ENCODE measurements at regions not wholly inside any gene's neighbourhood (a gene's known extent, or its start where the extent isn't known, plus 50 kb on each side); places are given as distances from the start of the nearest gene placed in this dataset.

GRCh38 chr10:124221356-124222317 lies 128.2 kb upstream of the CHST15 start (continued):
- TF ChIP-seq CTCF (conservative IDR thresholded peaks at IDR 0.05; ENCODE audit: low read depth in 2 of 2) (no peak), NANOG (IDR thresholded peaks at IDR 0.05; ENCODE audit: borderline replicate concordance) (no peak), CREB1 (CRISPR knock-in tag; IDR thresholded peaks at IDR 0.05; ENCODE audit: low read depth) (no peak), POLR2AphosphoS5 (IDR thresholded peaks at IDR 0.05; ENCODE audit: low read depth) (no peak), EZH2phosphoT487 (IDR thresholded peaks at IDR 0.05; ENCODE audit: unreplicated experiment) (no peak), EZH2 (IDR thresholded peaks at IDR 0.05; ENCODE audit: low read depth, unreplicated experiment) (no peak), STAT1 (IDR thresholded peaks at IDR 0.05; ENCODE audit: unreplicated experiment) (no peak), ZNF114 (CRISPR knock-in tag; IDR thresholded peaks at IDR 0.05) (no peak), REST (IDR thresholded peaks at IDR 0.05; ENCODE audit: unreplicated experiment) (no peak)

DNA sequence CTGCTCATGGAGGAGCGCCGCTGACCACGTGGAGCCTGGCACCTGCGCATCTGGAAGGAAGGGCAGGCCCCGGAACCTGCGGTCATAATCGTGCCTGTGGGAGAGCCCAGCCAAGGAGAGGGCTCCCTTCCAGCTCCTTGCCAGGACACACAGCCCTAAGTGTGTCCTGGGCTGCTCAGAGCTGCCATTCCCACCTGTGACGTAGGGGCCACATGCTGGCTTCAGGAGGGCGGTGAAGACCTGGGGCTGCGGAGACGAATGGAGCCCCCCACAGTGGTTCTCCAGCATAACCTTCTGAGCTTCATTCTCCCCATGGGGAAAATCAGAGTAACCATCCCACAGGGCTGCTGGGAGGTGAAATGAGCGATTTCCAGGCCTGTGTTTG lies 127.6 kb upstream of the CHST15 start:
- no peak for DNase-seq (ENCODE audit: low spot score)
- no peak for ATAC-seq
- H3K9me3 Mint-ChIP-seq, result peaks cover 3% of the 10 kb centered on the region; the same call in 2 of the 3 replicates
- Histone ChIP-seq H3F3A (replicated peaks; ENCODE audit: low read depth) (no peaks in the 10 kb centered on the region), H3K36me3 (ENCODE audit: insufficient read depth) (no peaks in the 10 kb centered on the region), H3K4me1 (ENCODE audit: insufficient read depth) (peaks cover 13% of the 10 kb centered on the region), H3K4me3 (no peak overlapping the region), H2AFZ (peak overlapping the region; percentile 47; the same call in 1 of the 2 replicates), H3K79me2 (replicated peaks; ENCODE audit: insufficient read depth) (no peaks in the 10 kb centered on the region), H3K27me3 (ENCODE audit: insufficient read depth) (no peaks in the 10 kb centered on the region), H3K4me2 (no peak overlapping the region), H3K9me2 (ENCODE audit: insufficient read depth) (no peaks in the 10 kb centered on the region), H3K27ac (ENCODE audit: low read depth) (no peak overlapping the region), H4K20me1 (replicated peaks; ENCODE audit: insufficient read depth) (no peaks in the 10 kb centered on the region)
- peaks cover 21% of the 10 kb centered on the region for H3K27me3 Mint-ChIP-seq (ENCODE audit: insufficient read depth, low read depth, poor library complexity)
- no peak overlapping the region for H3K4me3 Mint-ChIP-seq
- H3K4me1 Mint-ChIP-seq, result peaks cover 14% of the 10 kb centered on the region
- H3K36me3 Mint-ChIP-seq (ENCODE audit: low read depth), result no peaks in the 10 kb centered on the region; the same call in 2 of the 3 replicates
- H3K27ac Mint-ChIP-seq, result no peak overlapping the region
- no peak for TF ChIP-seq NANOG (IDR thresholded peaks at IDR 0.05; ENCODE audit: borderline replicate concordance)
- no peak for TF ChIP-seq ETS1 (IDR thresholded peaks at IDR 0.05)
- no peak for TF ChIP-seq EZH2 (IDR thresholded peaks at IDR 0.05; ENCODE audit: low read depth, unreplicated experiment)
- no peak for TF ChIP-seq ZNF114 (CRISPR knock-in tag; IDR thresholded peaks at IDR 0.05)
- TF ChIP-seq, protein P1, sequence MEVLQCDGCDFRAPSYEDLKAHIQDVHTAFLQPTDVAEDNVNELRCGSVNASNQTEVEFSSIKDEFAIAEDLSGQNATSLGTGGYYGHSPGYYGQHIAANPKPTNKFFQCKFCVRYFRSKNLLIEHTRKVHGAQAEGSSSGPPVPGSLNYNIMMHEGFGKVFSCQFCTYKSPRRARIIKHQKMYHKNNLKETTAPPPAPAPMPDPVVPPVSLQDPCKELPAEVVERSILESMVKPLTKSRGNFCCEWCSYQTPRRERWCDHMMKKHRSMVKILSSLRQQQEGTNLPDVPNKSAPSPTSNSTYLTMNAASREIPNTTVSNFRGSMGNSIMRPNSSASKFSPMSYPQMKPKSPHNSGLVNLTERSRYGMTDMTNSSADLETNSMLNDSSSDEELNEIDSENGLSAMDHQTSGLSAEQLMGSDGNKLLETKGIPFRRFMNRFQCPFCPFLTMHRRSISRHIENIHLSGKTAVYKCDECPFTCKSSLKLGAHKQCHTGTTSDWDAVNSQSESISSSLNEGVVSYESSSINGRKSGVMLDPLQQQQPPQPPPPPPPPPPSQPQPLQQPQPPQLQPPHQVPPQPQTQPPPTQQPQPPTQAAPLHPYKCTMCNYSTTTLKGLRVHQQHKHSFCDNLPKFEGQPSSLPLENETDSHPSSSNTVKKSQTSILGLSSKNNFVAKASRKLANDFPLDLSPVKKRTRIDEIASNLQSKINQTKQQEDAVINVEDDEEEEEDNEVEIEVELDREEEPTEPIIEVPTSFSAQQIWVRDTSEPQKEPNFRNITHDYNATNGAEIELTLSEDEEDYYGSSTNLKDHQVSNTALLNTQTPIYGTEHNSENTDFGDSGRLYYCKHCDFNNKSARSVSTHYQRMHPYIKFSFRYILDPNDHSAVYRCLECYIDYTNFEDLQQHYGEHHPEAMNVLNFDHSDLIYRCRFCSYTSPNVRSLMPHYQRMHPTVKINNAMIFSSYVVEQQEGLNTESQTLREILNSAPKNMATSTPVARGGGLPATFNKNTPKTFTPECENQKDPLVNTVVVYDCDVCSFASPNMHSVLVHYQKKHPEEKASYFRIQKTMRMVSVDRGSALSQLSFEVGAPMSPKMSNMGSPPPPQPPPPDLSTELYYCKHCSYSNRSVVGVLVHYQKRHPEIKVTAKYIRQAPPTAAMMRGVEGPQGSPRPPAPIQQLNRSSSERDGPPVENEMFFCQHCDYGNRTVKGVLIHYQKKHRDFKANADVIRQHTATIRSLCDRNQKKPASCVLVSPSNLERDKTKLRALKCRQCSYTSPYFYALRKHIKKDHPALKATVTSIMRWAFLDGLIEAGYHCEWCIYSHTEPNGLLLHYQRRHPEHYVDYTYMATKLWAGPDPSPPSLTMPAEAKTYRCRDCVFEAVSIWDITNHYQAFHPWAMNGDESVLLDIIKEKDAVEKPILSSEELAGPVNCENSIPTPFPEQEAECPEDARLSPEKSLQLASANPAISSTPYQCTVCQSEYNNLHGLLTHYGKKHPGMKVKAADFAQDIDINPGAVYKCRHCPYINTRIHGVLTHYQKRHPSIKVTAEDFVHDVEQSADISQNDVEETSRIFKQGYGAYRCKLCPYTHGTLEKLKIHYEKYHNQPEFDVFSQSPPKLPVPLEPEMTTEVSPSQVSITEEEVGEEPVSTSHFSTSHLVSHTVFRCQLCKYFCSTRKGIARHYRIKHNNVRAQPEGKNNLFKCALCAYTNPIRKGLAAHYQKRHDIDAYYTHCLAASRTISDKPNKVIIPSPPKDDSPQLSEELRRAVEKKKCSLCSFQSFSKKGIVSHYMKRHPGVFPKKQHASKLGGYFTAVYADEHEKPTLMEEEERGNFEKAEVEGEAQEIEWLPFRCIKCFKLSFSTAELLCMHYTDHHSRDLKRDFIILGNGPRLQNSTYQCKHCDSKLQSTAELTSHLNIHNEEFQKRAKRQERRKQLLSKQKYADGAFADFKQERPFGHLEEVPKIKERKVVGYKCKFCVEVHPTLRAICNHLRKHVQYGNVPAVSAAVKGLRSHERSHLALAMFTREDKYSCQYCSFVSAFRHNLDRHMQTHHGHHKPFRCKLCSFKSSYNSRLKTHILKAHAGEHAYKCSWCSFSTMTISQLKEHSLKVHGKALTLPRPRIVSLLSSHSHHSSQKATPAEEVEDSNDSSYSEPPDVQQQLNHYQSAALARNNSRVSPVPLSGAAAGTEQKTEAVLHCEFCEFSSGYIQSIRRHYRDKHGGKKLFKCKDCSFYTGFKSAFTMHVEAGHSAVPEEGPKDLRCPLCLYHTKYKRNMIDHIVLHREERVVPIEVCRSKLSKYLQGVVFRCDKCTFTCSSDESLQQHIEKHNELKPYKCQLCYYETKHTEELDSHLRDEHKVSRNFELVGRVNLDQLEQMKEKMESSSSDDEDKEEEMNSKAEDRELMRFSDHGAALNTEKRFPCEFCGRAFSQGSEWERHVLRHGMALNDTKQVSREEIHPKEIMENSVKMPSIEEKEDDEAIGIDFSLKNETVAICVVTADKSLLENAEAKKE (CRISPR knock-in tag; IDR thresholded peaks at IDR 0.05), result no peak
